Hematopoietic multipotent progenitor cell treated with erythropoietin and hydrocortisone succinate and interleukin-3 and kit ligand, for 4 days (in vitro differentiated cells): ENCODE measurements at regions not wholly inside any gene's neighbourhood (a gene's known extent, or its start where the extent isn't known, plus 50 kb on each side); places are given as distances from the start of the nearest gene placed in this dataset.
"Not testable (repeated sequence)": the region's sequence is repeated elsewhere in the genome, so short reads cannot be mapped to it uniquely, and the experiment has no call there.

Source experiments
- DNase-seq: peaks from one replicate; pipeline ENCODE4 v3.0.0-alpha.2; 2015

GRCh38 chr21:28034334-28034733 lies 958.3 kb downstream of the LTN1 start:
- DNase-seq = not testable (repeated sequence)

GRCh38 chr21:28032652-28033051 lies 960.0 kb downstream of the LTN1 start:
- not testable (repeated sequence) for DNase-seq

GRCh38 chr21:28031066-28031465 lies 961.6 kb downstream of the LTN1 start:
- DNase-seq = not testable (repeated sequence)

GRCh38 chr21:28025111-28025510 lies 967.6 kb downstream of the LTN1 start:
- DNase-seq = no peak

- no peak for DNase-seq
Observed at GRCh38 chr21:28018741-28019669, 973.7 kb downstream of the LTN1 start.

- DNase-seq = no peak
Observed at GRCh38 chr21:28018213-28018612, 974.5 kb downstream of the LTN1 start.

GRCh38 chr21:28016571-28016970 lies 976.1 kb downstream of the LTN1 start:
- no peak for DNase-seq

GRCh38 chr21:28013123-28013522 lies 979.6 kb downstream of the LTN1 start:
- not testable (repeated sequence) for DNase-seq

GRCh38 chr21:28011970-28012369 lies 980.7 kb downstream of the LTN1 start:
- DNase-seq = not testable (repeated sequence)

- not testable (repeated sequence) for DNase-seq
Observed at GRCh38 chr21:28008245-28008644, 984.4 kb downstream of the LTN1 start.

GRCh38 chr21:28003627-28004026 lies 989.0 kb downstream of the LTN1 start:
- DNase-seq = not testable (repeated sequence)

- DNase-seq = not testable (repeated sequence)
Observed at GRCh38 chr21:27996906-27997305, 995.8 kb downstream of the LTN1 start.

GRCh38 chr21:27984663-27985325 lies 1007.9 kb downstream of the LTN1 start:
- not testable (repeated sequence) for DNase-seq

- not testable (repeated sequence) for DNase-seq
Observed at GRCh38 chr21:27979446-27979845, 1012.6 kb upstream of the ADAMTS5 start.

GRCh38 chr21:27975514-27975913 lies 1008.6 kb upstream of the ADAMTS5 start:
- no peak for DNase-seq

GRCh38 chr21:27974152-27974551 lies 1007.3 kb upstream of the ADAMTS5 start:
- not testable (repeated sequence) for DNase-seq

- DNase-seq = not testable (repeated sequence)
Observed at GRCh38 chr21:27968240-27968639, 1001.4 kb upstream of the ADAMTS5 start.

GRCh38 chr21:27954543-27955165 lies 987.8 kb upstream of the ADAMTS5 start:
- no peak for DNase-seq

- peak; percentile 37 for DNase-seq
Observed at GRCh38 chr21:27953340-27954045, 986.6 kb upstream of the ADAMTS5 start.

- not testable (repeated sequence) for DNase-seq
Observed at GRCh38 chr21:27949093-27949492, 982.2 kb upstream of the ADAMTS5 start.

- not testable (repeated sequence) for DNase-seq
Observed at GRCh38 chr21:27930108-27930767, 963.4 kb upstream of the ADAMTS5 start.

- not testable (repeated sequence) for DNase-seq
Observed at GRCh38 chr21:27929179-27929578, 962.3 kb upstream of the ADAMTS5 start.
